Endothelial cell of umbilical vein (primary cell): ENCODE measurements at regions not wholly inside any gene's neighbourhood (a gene's known extent, or its start where the extent isn't known, plus 50 kb on each side); places are given as distances from the start of the nearest gene placed in this dataset.
"Not testable (repeated sequence)": the region's sequence is repeated elsewhere in the genome, so short reads cannot be mapped to it uniquely, and the experiment has no call there.

ENCODE experiments used
- JUN ChIP-seq: IDR thresholded peaks from 2 replicates; pipeline ENCODE4 v1.6.1; 2011; ENCODE audit warnings: borderline replicate concordance, low read depth; ENCODE audit not compliant: insufficient read length, insufficient read depth
- MAX ChIP-seq: IDR thresholded peaks from 2 replicates; pipeline ENCODE4 v1.6.1; 2011; ENCODE audit not compliant: insufficient read depth, insufficient read length
- MYC ChIP-seq: IDR thresholded peaks from one replicate; pipeline ENCODE4 v1.6.1; 2011; ENCODE audit warnings: mild to moderate bottlenecking, low read depth, low read length
- POLR2A ChIP-seq: IDR thresholded peaks from 2 replicates; pipeline ENCODE4 v1.6.1; 2012; ENCODE audit warnings: low read depth, mild to moderate bottlenecking, control low read depth, low read length
- POLR2AphosphoS5 ChIP-seq: IDR thresholded peaks from 2 replicates; pipeline ENCODE4 v1.6.1; 2012; ENCODE audit warnings: low read depth, mild to moderate bottlenecking, control low read depth, low read length, moderate library complexity; ENCODE audit not compliant: insufficient read depth
- TF ChIP-seq, protein P1 (sequence below), 2 donors: IDR thresholded peaks; 1 replicate in 1 of 2; 2 replicates in 1 of 2; pipeline ENCODE4 v1.5.1; 2011; ENCODE audit warnings: low read length in 2 of 2, mild to moderate bottlenecking in 2 of 2, moderate library complexity in 2 of 2, control low read depth in 1 of 2, inconsistent platforms in 1 of 2, low read depth in 1 of 2; ENCODE audit not compliant: insufficient read depth in 1 of 2; ENCODE audit errors: extremely low read depth in 1 of 2

DNA sequence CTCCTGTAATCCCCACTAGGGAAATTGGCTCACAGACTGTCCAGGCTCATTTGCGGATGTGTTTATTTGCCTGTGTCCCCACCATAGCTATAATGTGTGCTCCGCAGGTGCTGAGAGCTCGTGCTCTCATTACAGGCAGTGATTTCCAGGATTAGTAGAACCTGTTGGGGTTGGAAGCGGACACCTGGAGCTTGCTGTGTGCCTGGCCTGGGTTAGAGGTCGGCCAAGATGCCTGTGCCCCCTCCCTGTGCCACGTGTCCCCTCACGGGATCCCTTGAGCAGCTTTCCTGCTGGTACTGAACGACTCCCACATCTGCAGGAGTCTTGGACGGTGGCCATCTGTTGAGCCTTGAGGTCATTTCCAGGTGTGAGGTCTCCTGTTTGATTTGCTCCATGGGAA is 52.7 kb upstream of the TAMM41 start:
- TF ChIP-seq, protein P1, sequence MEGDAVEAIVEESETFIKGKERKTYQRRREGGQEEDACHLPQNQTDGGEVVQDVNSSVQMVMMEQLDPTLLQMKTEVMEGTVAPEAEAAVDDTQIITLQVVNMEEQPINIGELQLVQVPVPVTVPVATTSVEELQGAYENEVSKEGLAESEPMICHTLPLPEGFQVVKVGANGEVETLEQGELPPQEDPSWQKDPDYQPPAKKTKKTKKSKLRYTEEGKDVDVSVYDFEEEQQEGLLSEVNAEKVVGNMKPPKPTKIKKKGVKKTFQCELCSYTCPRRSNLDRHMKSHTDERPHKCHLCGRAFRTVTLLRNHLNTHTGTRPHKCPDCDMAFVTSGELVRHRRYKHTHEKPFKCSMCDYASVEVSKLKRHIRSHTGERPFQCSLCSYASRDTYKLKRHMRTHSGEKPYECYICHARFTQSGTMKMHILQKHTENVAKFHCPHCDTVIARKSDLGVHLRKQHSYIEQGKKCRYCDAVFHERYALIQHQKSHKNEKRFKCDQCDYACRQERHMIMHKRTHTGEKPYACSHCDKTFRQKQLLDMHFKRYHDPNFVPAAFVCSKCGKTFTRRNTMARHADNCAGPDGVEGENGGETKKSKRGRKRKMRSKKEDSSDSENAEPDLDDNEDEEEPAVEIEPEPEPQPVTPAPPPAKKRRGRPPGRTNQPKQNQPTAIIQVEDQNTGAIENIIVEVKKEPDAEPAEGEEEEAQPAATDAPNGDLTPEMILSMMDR (IDR thresholded peaks at IDR 0.05; ENCODE audit: extremely low read depth in 1 of 2, insufficient read depth in 1 of 2, low read depth in 1 of 2, low read length in 2 of 2) = not testable (repeated sequence)
- not testable (repeated sequence) for TF ChIP-seq MYC, POLR2A, MAX, POLR2AphosphoS5, JUN
